Erythroblast (primary cell): ENCODE measurements at regions not wholly inside any gene's neighbourhood (a gene's known extent, or its start where the extent isn't known, plus 50 kb on each side); places are given as distances from the start of the nearest gene placed in this dataset.

Source experiments
- GATA1 ChIP-seq: IDR thresholded peaks from 2 replicates; pipeline ENCODE4 v1.6.1; 2011; ENCODE audit warnings: low read depth, mild to moderate bottlenecking, control low read depth, low read length, moderate library complexity
- POLR2A ChIP-seq: IDR thresholded peaks from 2 replicates; pipeline ENCODE4 v1.6.1; 2011; ENCODE audit warnings: mild to moderate bottlenecking, low read length

DNA sequence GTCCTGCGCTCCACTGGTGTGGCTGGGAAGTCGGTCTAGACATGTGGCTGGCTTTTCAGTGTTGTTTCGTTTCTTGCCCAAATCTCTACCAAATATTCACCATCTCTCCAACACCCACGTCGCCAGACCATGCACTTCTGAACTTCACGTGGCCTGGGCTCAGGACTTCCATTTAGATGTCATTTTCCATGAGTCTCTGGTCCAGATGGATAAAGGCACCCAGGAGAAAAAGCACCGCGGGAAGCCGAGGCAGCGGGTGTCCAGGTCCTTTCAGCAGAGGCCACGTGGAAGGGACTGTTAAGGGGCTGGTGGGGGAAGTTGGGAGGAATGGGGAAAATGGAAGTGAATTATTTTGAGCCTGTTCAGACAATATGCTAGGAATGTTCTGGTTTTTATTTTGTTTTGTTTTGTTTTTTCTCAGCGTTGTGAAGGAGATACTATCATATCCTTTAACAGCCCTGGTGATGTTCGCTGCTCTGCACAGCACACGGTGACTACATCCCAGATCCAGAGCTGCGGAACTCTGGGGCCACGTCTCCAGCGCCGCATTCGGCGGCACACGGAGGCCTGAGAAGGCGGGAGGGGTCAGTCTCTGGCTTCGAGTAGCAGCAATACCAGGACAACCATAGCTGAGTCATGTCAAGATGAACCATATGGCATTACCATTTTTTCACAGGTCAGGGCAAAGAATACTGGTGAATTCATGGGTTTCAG, 230.3 kb downstream of the THBS2 start:
- no peak for TF ChIP-seq POLR2A
- TF ChIP-seq GATA1 = no peak
